ENCODE measurements at regions not wholly inside any gene's neighbourhood (a gene's known extent, or its start where the extent isn't known, plus 50 kb on each side); places are given as distances from the start of the nearest gene placed in this dataset.
"Not testable (repeated sequence)": the region's sequence is repeated elsewhere in the genome, so short reads cannot be mapped to it uniquely, and the experiment has no call there.

- peak overlapping the region in 3 of 4 donors; percentile 35 to 51 (median 42) for H3K4me3 ChIP-seq
- peak overlapping the region; percentile 46 to 68 (median 62) for H3K27ac ChIP-seq
- H3K36me3 ChIP-seq; intact Hi-C loops (cut with DNase I; ENCODE audit: low total_unique reads); in situ Hi-C loops (cut with MboI; ENCODE audit: low sequenced_read_pairs in 4 of 4); H3K9me3 ChIP-seq; H3K27me3 ChIP-seq; H3K4me1 ChIP-seq: not testable (repeated sequence)
- peak; percentile 98 for ATAC-seq
- DNase-seq, result peak; percentile 4 to 29
Measured at GRCh38 chr15:30470601-30471365, 56.7 kb upstream of the GOLGA8R start.

- peak overlapping the region in 3 of 4 donors; percentile 35 to 51 (median 42) for H3K4me3 ChIP-seq
- DNase-seq; ATAC-seq; H3K4me1 ChIP-seq; H3K9me3 ChIP-seq; H3K36me3 ChIP-seq; in situ Hi-C loops (cut with MboI; ENCODE audit: low sequenced_read_pairs in 4 of 4); intact Hi-C loops (cut with DNase I; ENCODE audit: low total_unique reads); H3K27me3 ChIP-seq: not testable (repeated sequence)
- H3K27ac ChIP-seq, result peak overlapping the region; percentile 46 to 68 (median 62)
Measured at GRCh38 chr15:30471366-30471749, 57.3 kb upstream of the GOLGA8R start.

- DNase-seq; intact Hi-C loops (cut with DNase I; ENCODE audit: low total_unique reads); ATAC-seq; H3K36me3 ChIP-seq; in situ Hi-C loops (cut with MboI; ENCODE audit: low sequenced_read_pairs in 4 of 4); H3K4me3 ChIP-seq; H3K9me3 ChIP-seq; H3K27me3 ChIP-seq; H3K4me1 ChIP-seq; H3K27ac ChIP-seq: not testable (repeated sequence)
Measured at GRCh38 chr15:30471817-30472551, 57.9 kb upstream of the GOLGA8R start.

GRCh38 chr15:30484887-30485286 is 67.0 kb upstream of the GOLGA8Q start:
- H3K4me3 ChIP-seq; intact Hi-C loops (cut with DNase I; ENCODE audit: low total_unique reads); DNase-seq; H3K36me3 ChIP-seq; H3K4me1 ChIP-seq; H3K27ac ChIP-seq; ATAC-seq; H3K27me3 ChIP-seq; H3K9me3 ChIP-seq; in situ Hi-C loops (cut with MboI; ENCODE audit: low sequenced_read_pairs in 4 of 4): not testable (repeated sequence)

- ATAC-seq; DNase-seq; in situ Hi-C loops (cut with MboI; ENCODE audit: low sequenced_read_pairs in 4 of 4): not testable (repeated sequence)
Measured at GRCh38 chr15:30489237-30489636, 62.6 kb upstream of the GOLGA8Q start.

GRCh38 chr15:30490334-30490733 is 61.5 kb upstream of the GOLGA8Q start:
- in situ Hi-C loops (cut with MboI; ENCODE audit: low sequenced_read_pairs in 4 of 4); H3K9me3 ChIP-seq; H3K27ac ChIP-seq; intact Hi-C loops (cut with DNase I; ENCODE audit: low total_unique reads); ATAC-seq; H3K4me1 ChIP-seq; H3K4me3 ChIP-seq; H3K36me3 ChIP-seq; DNase-seq; H3K27me3 ChIP-seq: not testable (repeated sequence)

More at GRCh38 chr15:30489237-30489636, 62.6 kb upstream of the GOLGA8Q start:
- H3K36me3 ChIP-seq; H3K27me3 ChIP-seq; H3K4me3 ChIP-seq; intact Hi-C loops (cut with DNase I; ENCODE audit: low total_unique reads); H3K9me3 ChIP-seq; H3K4me1 ChIP-seq; H3K27ac ChIP-seq: not testable (repeated sequence)

- H3K27ac ChIP-seq; H3K9me3 ChIP-seq; ATAC-seq; in situ Hi-C loops (cut with MboI; ENCODE audit: low sequenced_read_pairs in 4 of 4); H3K36me3 ChIP-seq; intact Hi-C loops (cut with DNase I; ENCODE audit: low total_unique reads); H3K4me3 ChIP-seq; DNase-seq; H3K4me1 ChIP-seq; H3K27me3 ChIP-seq: not testable (repeated sequence)
Measured at GRCh38 chr15:30493947-30494346, 57.9 kb upstream of the GOLGA8Q start.

GRCh38 chr15:30497275-30497674 is 54.6 kb upstream of the GOLGA8Q start:
- ATAC-seq; H3K36me3 ChIP-seq; intact Hi-C loops (cut with DNase I; ENCODE audit: low total_unique reads); H3K27ac ChIP-seq; H3K4me3 ChIP-seq; in situ Hi-C loops (cut with MboI; ENCODE audit: low sequenced_read_pairs in 4 of 4); H3K9me3 ChIP-seq; DNase-seq; H3K4me1 ChIP-seq; H3K27me3 ChIP-seq: not testable (repeated sequence)

GRCh38 chr15:30499233-30499632 is 52.6 kb upstream of the GOLGA8Q start:
- intact Hi-C loops (cut with DNase I; ENCODE audit: low total_unique reads); H3K9me3 ChIP-seq; H3K27me3 ChIP-seq; H3K4me3 ChIP-seq; in situ Hi-C loops (cut with MboI; ENCODE audit: low sequenced_read_pairs in 4 of 4); DNase-seq; ATAC-seq; H3K36me3 ChIP-seq; H3K4me1 ChIP-seq; H3K27ac ChIP-seq: not testable (repeated sequence)

- H3K27ac ChIP-seq; H3K9me3 ChIP-seq; ATAC-seq; H3K4me1 ChIP-seq; intact Hi-C loops (cut with DNase I; ENCODE audit: low total_unique reads); H3K4me3 ChIP-seq; H3K27me3 ChIP-seq; DNase-seq; in situ Hi-C loops (cut with MboI; ENCODE audit: low sequenced_read_pairs in 4 of 4); H3K36me3 ChIP-seq: not testable (repeated sequence)
Measured at GRCh38 chr15:30500511-30500910, 51.3 kb upstream of the GOLGA8Q start.
